A549 (cell line): ENCODE measurements at regions not wholly inside any gene's neighbourhood (a gene's known extent, or its start where the extent isn't known, plus 50 kb on each side); places are given as distances from the start of the nearest gene placed in this dataset.

Experiments
- ATAC-seq, 2 experiments: fragments of 200-7000 bp in 1 of 2; fragments of >200 bp in 1 of 2; cut with Nextera tagmentation in 1 of 2; cut with Tn5 transposase in 1 of 2; 3 replicates each; pipeline versions ENCODE4 v1.8.0 to v1.9.1; 2018 to 2020; ENCODE audit warnings: mild to moderate bottlenecking in 1 of 2, moderate library complexity in 1 of 2
- CTCF ChIA-PET: fragments of 300-600 bp; sonication (Branson Sonifier 250); formaldehyde crosslinking; extraction: SDS; loops from one replicate; lab custom pipeline; 2021; ENCODE audit warnings: antibody characterized with exemption, inconsistent platforms; lab: Yijun Ruan, JAX
- POLR2A ChIA-PET: fragments of 350-600 bp; formaldehyde crosslinking; extraction: SDS; loops from one replicate; lab custom pipeline; 2021; ENCODE audit warnings: antibody characterized with exemption, inconsistent platforms; lab: Yijun Ruan, JAX
- DNase-seq, 2 experiments: peaks; one replicate each; pipeline versions ENCODE4 v3.0.0 to v3.0.0-alpha.2; 2011 to 2016; ENCODE audit warnings: low read depth in 1 of 2, low spot score in 1 of 2
- FAIRE-seq: peaks from 2 replicates; lab custom pipeline; 2011; peaks lifted over from hg19 to GRCh38; lab: Jason Lieb, UNC
- H3K27ac ChIP-seq, 2 experiments: fragments of >200 bp; sonication (Bioruptor Twin); formaldehyde crosslinking; 3 replicates each; pipeline ENCODE4 v1.5.1; 2016 to 2017
- H3K4me1 ChIP-seq: fragments of >200 bp; sonication (Bioruptor Twin); formaldehyde crosslinking; 3 replicates; pipeline ENCODE4 v1.6.1; 2016
- H3K4me2 ChIP-seq: fragments of >200 bp; sonication (Bioruptor Twin); formaldehyde crosslinking; 3 replicates; pipeline ENCODE4 v1.6.1; 2016
- H3K4me3 ChIP-seq: fragments of >200 bp; sonication (Bioruptor Twin); formaldehyde crosslinking; 3 replicates; pipeline ENCODE4 v1.5.1; 2016
- H3K9me3 ChIP-seq: fragments of >200 bp; sonication (Bioruptor Twin); formaldehyde crosslinking; 3 replicates; pipeline ENCODE4 v1.6.1; 2016
- CBX2 ChIP-seq: fragments of 200-600 bp; sonication (generic); IDR thresholded peaks from 2 replicates; pipeline ENCODE4 v1.6.1; 2016; ENCODE audit warnings: low read depth, mild to moderate bottlenecking, borderline replicate concordance
- CBX8 ChIP-seq: fragments of 200-600 bp; sonication (generic); IDR thresholded peaks from 2 replicates; pipeline ENCODE4 v1.6.1; 2016
- CHD4 ChIP-seq: fragments of 200-600 bp; sonication (generic); IDR thresholded peaks from 2 replicates; pipeline ENCODE4 v1.6.1; 2016; ENCODE audit warnings: antibody characterized with exemption, mild to moderate bottlenecking, borderline replicate concordance
- CTCF ChIP-seq: fragments of >200 bp; sonication (Bioruptor Twin); formaldehyde crosslinking; IDR thresholded peaks from 3 replicates; pipeline ENCODE4 v1.5.1; 2016
- EHMT2 ChIP-seq: fragments of 200-600 bp; sonication (generic); IDR thresholded peaks from 2 replicates; pipeline ENCODE4 v1.6.1; 2016; ENCODE audit warnings: antibody characterized with exemption, low read depth, mild to moderate bottlenecking, moderate library complexity
- ELK1 ChIP-seq: fragments of 150-350 bp; IDR thresholded peaks from 2 replicates; pipeline ENCODE4 v1.6.1; 2014; ENCODE audit warnings: low read depth, mild to moderate bottlenecking, low read length
- FOSB ChIP-seq: fragments of 250-450 bp; sonication (Bioruptor Pico); IDR thresholded peaks from 2 replicates; pipeline ENCODE4 v1.5.0; 2020; ENCODE audit warnings: mild to moderate bottlenecking, moderate library complexity
- FOSL2 ChIP-seq, 2 experiments: fragments of 450-650 bp in 1 of 2; fragments of >200 bp in 1 of 2; sonication (Bioruptor Twin) in 1 of 2; formaldehyde crosslinking; IDR thresholded peaks; 2 replicates each; pipeline versions ENCODE4 v1.5.0 to v1.6.1; 2016 to 2020; ENCODE audit warnings: mild to moderate bottlenecking in 1 of 2, moderate library complexity in 1 of 2
- FOXS1 ChIP-seq: fragments of 250-450 bp; sonication (Bioruptor Pico); IDR thresholded peaks from 2 replicates; pipeline ENCODE4 v1.5.0; 2020; ENCODE audit warnings: mild to moderate bottlenecking, moderate library complexity
- HOXA7 ChIP-seq: fragments of 250-450 bp; sonication (Bioruptor Pico); IDR thresholded peaks from 2 replicates; pipeline ENCODE4 v1.5.0; 2020; ENCODE audit warnings: mild to moderate bottlenecking, moderate library complexity
- HOXB13 ChIP-seq: fragments of 250-450 bp; sonication (Bioruptor Pico); IDR thresholded peaks from 2 replicates; pipeline ENCODE4 v1.5.0; 2020; ENCODE audit warnings: low read depth, mild to moderate bottlenecking, moderate library complexity
- HOXB5 ChIP-seq: fragments of 250-450 bp; sonication (Bioruptor Pico); IDR thresholded peaks from 2 replicates; pipeline ENCODE4 v1.5.0; 2020; ENCODE audit warnings: mild to moderate bottlenecking, moderate library complexity
- JUN ChIP-seq, 2 experiments: fragments of >200 bp; sonication (Bioruptor Twin); formaldehyde crosslinking; IDR thresholded peaks; 2 replicates in 1 of 2; 3 replicates in 1 of 2; pipeline ENCODE4 v1.6.1; 2016 to 2017
- MAFK ChIP-seq: fragments of 450-650 bp; IDR thresholded peaks from 2 replicates; pipeline ENCODE4 v1.6.1; 2014; ENCODE audit not compliant: partially characterized antibody
- NR3C1 ChIP-seq: fragments of >200 bp; sonication (Bioruptor Twin); formaldehyde crosslinking; IDR thresholded peaks from 3 replicates; pipeline ENCODE4 v1.6.1; 2017
- POLR2A ChIP-seq: IDR thresholded peaks from 2 replicates; pipeline ENCODE4 v1.6.1; 2012; ENCODE audit warnings: mild to moderate bottlenecking, low read length
- RARB ChIP-seq: fragments of 250-450 bp; sonication (Bioruptor Pico); IDR thresholded peaks from 2 replicates; pipeline ENCODE4 v1.8.0; 2021; ENCODE audit warnings: mild to moderate bottlenecking, moderate library complexity
- RCOR1 ChIP-seq: fragments of 150-350 bp; IDR thresholded peaks from 2 replicates; pipeline ENCODE4 v1.6.1; 2014; ENCODE audit warnings: antibody characterized with exemption, low read length, low read depth
- REST ChIP-seq: fragments of 200-600 bp; sonication (generic); IDR thresholded peaks from 2 replicates; pipeline ENCODE4 v1.6.1; 2016; ENCODE audit warnings: antibody characterized with exemption, mild to moderate bottlenecking, moderate library complexity
- ZC3H11A ChIP-seq: fragments of 450-650 bp; IDR thresholded peaks from 2 replicates; pipeline ENCODE4 v1.6.1; 2014; ENCODE audit warnings: antibody characterized with exemption, mild to moderate bottlenecking
- ZFP36 ChIP-seq: fragments of 450-650 bp; IDR thresholded peaks from 2 replicates; pipeline ENCODE4 v1.6.1; 2014; ENCODE audit warnings: borderline replicate concordance; ENCODE audit not compliant: partially characterized antibody
- WGBS: methylation state at CpG from one replicate; pipeline ENCODE4 v1.1.6; 2017; ENCODE audit errors: missing lambda C conversion rate; 5-methylcytosine and 5-hydroxymethylcytosine counted together

GRCh38 chr3:181230258-181230657 lies 240.7 kb upstream of the DNAJC19 start:
- WGBS = 55% methylated on average over 4 of the region's 5 CpGs
- no peak for ATAC-seq
- CTCF ChIA-PET = no interaction called here

GRCh38 chr3:181213347-181213746 lies 223.8 kb upstream of the DNAJC19 start:
- WGBS = 10% methylated on average over 2 of the region's 2 CpGs
- DNase-seq (no peak), ATAC-seq (no peak), FAIRE-seq (no peak)
- H3K4me2 ChIP-seq = no peak overlapping the region
- TF ChIP-seq HOXB13 (CRISPR knock-in tag) = no peak
- no peak for TF ChIP-seq FOSB (CRISPR knock-in tag)
- TF ChIP-seq ZC3H11A = no peak
- TF ChIP-seq POLR2A = no peak
- no peak for TF ChIP-seq FOSL2 (IDR thresholded peaks at IDR 0.05)
- no peak for TF ChIP-seq FOSL2 (CRISPR knock-in tag; IDR thresholded peaks at IDR 0.05)
- no peak for TF ChIP-seq HOXA7 (CRISPR knock-in tag)
- no peak for TF ChIP-seq FOXS1 (CRISPR knock-in tag)
- no peak for TF ChIP-seq EHMT2
- H3K9me3 ChIP-seq = no peaks in the 10 kb centered on the region
- H3K27ac ChIP-seq = no peak overlapping the region
- POLR2A ChIA-PET = no interaction called here
- CTCF ChIA-PET = no interaction called here
- H3K4me1 ChIP-seq = no peaks in the 10 kb centered on the region
- no peak overlapping the region for H3K4me3 ChIP-seq

More at GRCh38 chr3:181230258-181230657, 240.7 kb upstream of the DNAJC19 start:
- POLR2A ChIA-PET = no interaction called here
- Histone ChIP-seq H3K9me3 (no peaks in the 10 kb centered on the region), H3K4me2 (no peak overlapping the region), H3K27ac (no peak overlapping the region), H3K4me1 (no peaks in the 10 kb centered on the region), H3K4me3 (no peak overlapping the region)
- DNase-seq (no peak), FAIRE-seq (no peak)
- TF ChIP-seq CBX2 = no peak
- no peak for TF ChIP-seq POLR2A
- TF ChIP-seq REST = no peak
- no peak for TF ChIP-seq RCOR1
- no peak for TF ChIP-seq CBX8
- TF ChIP-seq ELK1 = no peak
- no peak for TF ChIP-seq MAFK
- no peak for TF ChIP-seq CTCF
- no peak for TF ChIP-seq CHD4
- no peak for TF ChIP-seq JUN (IDR thresholded peaks at IDR 0.05)
- no peak for TF ChIP-seq ZFP36
- TF ChIP-seq RARB (CRISPR knock-in tag) = no peak
- TF ChIP-seq NR3C1 = no peak
- no peak for TF ChIP-seq HOXB5 (CRISPR knock-in tag)
- no peak for TF ChIP-seq EHMT2
